ACC112 (cell line): ENCODE measurements at regions not wholly inside any gene's neighbourhood (a gene's known extent, or its start where the extent isn't known, plus 50 kb on each side); places are given as distances from the start of the nearest gene placed in this dataset.
"Not testable (repeated sequence)": the region's sequence is repeated elsewhere in the genome, so short reads cannot be mapped to it uniquely, and the experiment has no call there.

ENCODE experiments used
- H2AFZ ChIP-seq: fragments of 200-600 bp; sonication (generic); one replicate; pipeline ENCODE4 v1.6.0; 2017; ENCODE audit warnings: antibody characterized with exemption, low read length; ENCODE audit not compliant: unreplicated experiment
- H3K27ac ChIP-seq: fragments of 200-600 bp; sonication (generic); 2 replicates; pipeline ENCODE4 v1.5.1; 2014; ENCODE audit warnings: low read depth, mild to moderate bottlenecking, antibody characterized with exemption, low read length, moderate library complexity
- H3K27me3 ChIP-seq: fragments of 200-600 bp; sonication (generic); 2 replicates; pipeline ENCODE4 v1.6.1; 2014; ENCODE audit warnings: mild to moderate bottlenecking, antibody characterized with exemption, low read length, moderate library complexity, mixed read lengths; ENCODE audit not compliant: insufficient read depth
- H3K36me3 ChIP-seq: fragments of 200-600 bp; sonication (generic); 2 replicates; pipeline ENCODE4 v1.6.1; 2016; ENCODE audit warnings: mild to moderate bottlenecking, antibody characterized with exemption, low read length, moderate library complexity, mixed read lengths; ENCODE audit not compliant: insufficient read depth
- H3K4me1 ChIP-seq: fragments of 200-600 bp; sonication (generic); one replicate; pipeline ENCODE4 v1.6.1; 2016; ENCODE audit warnings: low read length, mixed read lengths; ENCODE audit not compliant: insufficient read depth, unreplicated experiment, control insufficient read depth
- H3K4me3 ChIP-seq: fragments of 200-600 bp; sonication (generic); 2 replicates; pipeline ENCODE4 v1.5.1; 2014; ENCODE audit warnings: mild to moderate bottlenecking, low read depth, low read length
- H3K79me2 ChIP-seq: fragments of 200-600 bp; sonication (generic); one replicate; pipeline ENCODE4 v1.6.0; 2016; ENCODE audit warnings: low read length; ENCODE audit not compliant: control insufficient read depth, unreplicated experiment, insufficient read depth

GRCh38 chr3:72064727-72065126 is 279.8 kb upstream of the PROK2 start:
- not testable (repeated sequence) for H2AFZ ChIP-seq, H3K4me3 ChIP-seq
- H3K27me3 ChIP-seq: peaks cover 45% of the 10 kb centered on the region

GRCh38 chr3:72062017-72062416 is 277.1 kb upstream of the PROK2 start:
- Histone ChIP-seq H3K4me3 (no peak overlapping the region), H2AFZ (no peak overlapping the region), H3K27me3 (peaks cover 26% of the 10 kb centered on the region), H3K36me3 (no peaks in the 10 kb centered on the region), H3K27ac (no peak overlapping the region), H3K4me1 (no peaks in the 10 kb centered on the region), H3K79me2 (no peaks in the 10 kb centered on the region)

More at GRCh38 chr3:72064727-72065126, 279.8 kb upstream of the PROK2 start:
- not testable (repeated sequence) for H3K27ac ChIP-seq, H3K79me2 ChIP-seq, H3K4me1 ChIP-seq, H3K36me3 ChIP-seq

- Histone ChIP-seq H3K27me3 (peaks cover 14% of the 10 kb centered on the region), H3K4me3 (no peak overlapping the region), H3K27ac (no peak overlapping the region)
Observed at GRCh38 chr3:72060447-72061034, 275.6 kb upstream of the PROK2 start.

GRCh38 chr3:72058493-72059081 is 273.6 kb upstream of the PROK2 start:
- Histone ChIP-seq H3K27ac (no peak overlapping the region), H3K79me2 (no peaks in the 10 kb centered on the region), H3K4me1 (no peaks in the 10 kb centered on the region)

More at GRCh38 chr3:72060447-72061034, 275.6 kb upstream of the PROK2 start:
- H2AFZ ChIP-seq: no peak overlapping the region
- H3K36me3 ChIP-seq: no peaks in the 10 kb centered on the region
- no peaks in the 10 kb centered on the region for H3K4me1 ChIP-seq
- no peaks in the 10 kb centered on the region for H3K79me2 ChIP-seq

GRCh38 chr3:72055436-72055835 is 270.5 kb upstream of the PROK2 start:
- H2AFZ ChIP-seq: no peak overlapping the region
- H3K27ac ChIP-seq: no peak overlapping the region
- H3K4me3 ChIP-seq: no peak overlapping the region
- H3K36me3 ChIP-seq: no peaks in the 10 kb centered on the region
- H3K27me3 ChIP-seq: no peaks in the 10 kb centered on the region
- H3K4me1 ChIP-seq: no peaks in the 10 kb centered on the region
- no peaks in the 10 kb centered on the region for H3K79me2 ChIP-seq

More at GRCh38 chr3:72058493-72059081, 273.6 kb upstream of the PROK2 start:
- Histone ChIP-seq H3K36me3 (no peaks in the 10 kb centered on the region), H3K27me3 (peaks cover 10% of the 10 kb centered on the region), H3K4me3 (no peak overlapping the region), H2AFZ (no peak overlapping the region)

- Histone ChIP-seq H3K36me3 (no peaks in the 10 kb centered on the region), H2AFZ (no peak overlapping the region)
Observed at GRCh38 chr3:72054976-72055375, 270.0 kb upstream of the PROK2 start.

GRCh38 chr3:72052841-72053409 is 268.0 kb upstream of the PROK2 start:
- Histone ChIP-seq H3K36me3 (no peaks in the 10 kb centered on the region), H3K27ac (no peak overlapping the region), H3K4me3 (no peak overlapping the region), H3K27me3 (no peaks in the 10 kb centered on the region), H2AFZ (no peak overlapping the region), H3K79me2 (no peaks in the 10 kb centered on the region), H3K4me1 (no peaks in the 10 kb centered on the region)

More at GRCh38 chr3:72054976-72055375, 270.0 kb upstream of the PROK2 start:
- H3K27me3 ChIP-seq: no peaks in the 10 kb centered on the region
- no peaks in the 10 kb centered on the region for H3K79me2 ChIP-seq
- H3K27ac ChIP-seq: no peak overlapping the region
- no peaks in the 10 kb centered on the region for H3K4me1 ChIP-seq
- no peak overlapping the region for H3K4me3 ChIP-seq

GRCh38 chr3:72050771-72051170 is 265.8 kb upstream of the PROK2 start:
- H3K36me3 ChIP-seq: no peaks in the 10 kb centered on the region
- H2AFZ ChIP-seq: no peak overlapping the region
- no peaks in the 10 kb centered on the region for H3K79me2 ChIP-seq
- no peaks in the 10 kb centered on the region for H3K4me1 ChIP-seq
- H3K27ac ChIP-seq: no peak overlapping the region
- H3K4me3 ChIP-seq: no peak overlapping the region
- no peaks in the 10 kb centered on the region for H3K27me3 ChIP-seq

GRCh38 chr3:72050048-72050632 is 265.2 kb upstream of the PROK2 start:
- Histone ChIP-seq H3K4me3 (no peak overlapping the region), H3K27me3 (no peaks in the 10 kb centered on the region), H3K79me2 (no peaks in the 10 kb centered on the region), H3K36me3 (no peaks in the 10 kb centered on the region), H3K4me1 (no peaks in the 10 kb centered on the region), H2AFZ (no peak overlapping the region), H3K27ac (no peak overlapping the region)

- H3K4me3 ChIP-seq: no peak overlapping the region
- no peak overlapping the region for H3K27ac ChIP-seq
- no peaks in the 10 kb centered on the region for H3K36me3 ChIP-seq
- no peaks in the 10 kb centered on the region for H3K4me1 ChIP-seq
- no peak overlapping the region for H2AFZ ChIP-seq
- no peaks in the 10 kb centered on the region for H3K79me2 ChIP-seq
- no peaks in the 10 kb centered on the region for H3K27me3 ChIP-seq
Observed at GRCh38 chr3:72049300-72049699, 264.4 kb upstream of the PROK2 start.

- H3K4me1 ChIP-seq: no peaks in the 10 kb centered on the region
- no peaks in the 10 kb centered on the region for H3K27me3 ChIP-seq
- no peaks in the 10 kb centered on the region for H3K79me2 ChIP-seq
- H2AFZ ChIP-seq: no peak overlapping the region
- H3K36me3 ChIP-seq: no peaks in the 10 kb centered on the region
- no peak overlapping the region for H3K27ac ChIP-seq
- no peak overlapping the region for H3K4me3 ChIP-seq
Observed at GRCh38 chr3:72048873-72049272, 263.9 kb upstream of the PROK2 start.
